HG03521 (cell line): ENCODE measurements at regions not wholly inside any gene's neighbourhood (a gene's known extent, or its start where the extent isn't known, plus 50 kb on each side); places are given as distances from the start of the nearest gene placed in this dataset.
"Not testable (repeated sequence)": the region's sequence is repeated elsewhere in the genome, so short reads cannot be mapped to it uniquely, and the experiment has no call there.

Experiments used
- ATAC-seq: cut with Tn5 transposase; IDR thresholded peaks from one replicate; pipeline ENCODE4 v1.9.1; 2021; ENCODE audit warnings: mild to moderate bottlenecking, moderate library complexity; ENCODE audit not compliant: unreplicated experiment

DNA sequence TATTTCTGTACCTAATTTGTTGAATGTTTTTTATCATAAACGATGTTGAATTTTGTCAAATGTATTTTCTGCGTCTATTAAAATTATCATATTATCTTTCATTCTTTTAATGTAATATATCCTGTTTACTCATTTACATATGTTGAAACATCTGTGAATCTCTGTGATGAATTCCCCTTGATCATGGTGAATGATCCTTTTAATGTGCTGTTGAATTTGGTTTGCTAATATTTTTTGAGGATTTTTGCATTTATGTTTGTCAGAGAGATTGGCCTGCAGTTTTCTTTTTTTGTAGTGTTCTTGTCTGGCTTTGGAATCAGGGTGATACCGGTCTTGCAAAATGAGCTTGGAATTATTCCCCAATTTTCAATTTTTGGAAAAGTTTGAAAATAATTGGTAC is 569.3 kb upstream of the CCDC179 start:
- no peak for ATAC-seq

DNA sequence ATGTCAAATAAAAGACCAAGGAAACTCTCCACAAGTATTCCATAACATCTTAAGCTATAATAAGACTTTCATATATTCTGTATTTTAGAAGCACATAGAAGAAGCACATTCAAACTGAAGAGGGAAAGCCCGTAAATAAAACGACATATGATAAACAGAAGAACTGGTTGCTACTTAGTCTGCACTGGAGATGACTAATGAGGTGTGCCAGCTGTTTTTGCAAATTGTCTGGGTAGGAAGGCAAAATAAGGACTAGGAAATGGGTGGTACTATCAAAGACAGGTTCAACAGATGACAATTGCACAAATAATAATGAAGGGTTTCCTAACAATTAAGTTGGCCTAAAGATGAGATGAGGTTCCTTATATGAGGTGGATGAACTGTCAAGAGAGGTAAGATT is 593.2 kb upstream of the CCDC179 start:
- no peak for ATAC-seq

DNA sequence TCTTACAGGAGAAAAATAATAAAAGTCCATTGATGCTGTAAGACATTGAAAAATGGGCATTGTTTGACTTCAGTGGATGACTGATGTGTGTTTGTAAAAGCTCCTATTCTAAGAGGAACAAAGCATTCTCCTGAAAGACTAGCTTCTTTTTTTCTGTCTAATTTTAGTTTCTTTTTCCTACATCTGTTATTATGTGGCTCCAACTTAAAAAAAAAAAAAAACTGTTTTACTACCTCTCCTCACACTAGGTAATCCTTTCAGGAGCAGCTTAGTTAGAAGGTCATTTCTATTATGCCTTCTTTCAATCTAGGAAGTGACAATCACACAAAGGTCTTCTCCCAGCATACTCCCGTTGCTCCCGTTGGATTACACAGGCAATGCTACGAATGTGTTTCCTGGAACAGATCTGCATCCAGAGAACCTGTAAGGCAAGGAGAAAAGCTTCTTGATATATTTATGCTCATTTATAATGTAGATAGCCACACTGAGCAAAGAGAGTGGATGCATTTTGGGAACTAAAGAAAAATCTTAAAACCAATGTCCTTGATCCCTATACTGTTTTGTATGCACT is 595.1 kb upstream of the CCDC179 start:
- ATAC-seq, result no peak

DNA sequence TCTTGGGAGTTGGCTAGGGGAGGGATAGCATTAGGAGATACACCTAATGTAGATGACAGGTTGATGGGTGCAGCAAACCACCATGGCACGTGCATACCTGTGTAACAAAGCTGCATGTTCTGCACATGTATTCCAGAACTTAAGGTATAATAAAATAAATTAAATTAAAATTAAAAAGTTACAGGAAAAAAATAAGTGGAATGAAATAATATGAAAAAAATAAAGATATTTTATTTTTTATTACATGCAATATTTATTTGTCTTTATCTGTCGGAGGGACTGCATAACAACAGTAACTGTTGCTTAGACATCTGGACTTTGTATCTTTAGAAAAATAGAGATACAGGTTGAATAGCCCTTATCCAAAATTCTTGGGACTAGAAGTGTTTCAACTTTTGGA is 597.4 kb upstream of the CCDC179 start:
- no peak for ATAC-seq

GRCh38 chr11:23471878-23472277 is 611.6 kb upstream of the CCDC179 start:
- no peak for ATAC-seq

DNA sequence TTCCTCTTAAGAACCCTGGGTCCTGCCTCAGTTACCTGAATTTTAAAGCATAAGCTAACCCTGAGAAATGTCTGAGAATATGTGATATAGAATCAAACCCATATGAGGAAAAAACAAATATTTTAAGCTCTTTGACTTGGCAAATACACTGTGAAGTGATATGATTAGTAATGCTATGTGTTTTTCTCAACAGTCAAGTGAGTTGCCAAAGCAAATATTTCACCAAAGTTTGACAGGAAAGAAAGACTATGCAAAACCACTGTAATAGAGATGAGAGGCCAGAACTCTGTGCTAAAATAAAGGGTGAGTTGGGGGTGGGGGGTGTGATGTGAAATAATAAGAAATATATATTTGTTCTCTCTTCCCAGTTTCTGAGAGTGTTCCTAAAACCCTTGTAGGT is 613.5 kb upstream of the CCDC179 start:
- no peak for ATAC-seq

- ATAC-seq, result no peak
Measured at GRCh38 chr11:23480736-23481135, 620.5 kb upstream of the CCDC179 start.

DNA sequence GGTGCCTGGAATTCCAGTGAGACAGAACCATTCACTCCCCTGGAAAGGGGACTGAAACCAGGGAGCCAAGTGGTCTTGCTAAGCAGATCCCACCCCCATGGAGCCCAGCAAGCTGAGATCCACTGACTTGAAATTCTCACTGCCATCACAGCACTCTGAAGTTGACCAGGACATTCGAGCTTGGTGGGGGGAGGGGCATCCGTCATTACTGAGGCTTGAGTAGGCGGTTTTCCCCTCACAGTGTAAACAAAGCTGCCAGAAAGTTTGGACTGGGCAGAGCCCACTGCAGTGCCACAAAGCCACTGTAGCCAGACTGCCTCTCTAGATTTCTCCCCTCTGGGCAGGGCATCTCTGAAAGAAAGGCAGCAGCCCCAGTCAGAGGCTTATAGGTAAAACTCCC is 623.9 kb upstream of the CCDC179 start:
- ATAC-seq, result not testable (repeated sequence)

DNA sequence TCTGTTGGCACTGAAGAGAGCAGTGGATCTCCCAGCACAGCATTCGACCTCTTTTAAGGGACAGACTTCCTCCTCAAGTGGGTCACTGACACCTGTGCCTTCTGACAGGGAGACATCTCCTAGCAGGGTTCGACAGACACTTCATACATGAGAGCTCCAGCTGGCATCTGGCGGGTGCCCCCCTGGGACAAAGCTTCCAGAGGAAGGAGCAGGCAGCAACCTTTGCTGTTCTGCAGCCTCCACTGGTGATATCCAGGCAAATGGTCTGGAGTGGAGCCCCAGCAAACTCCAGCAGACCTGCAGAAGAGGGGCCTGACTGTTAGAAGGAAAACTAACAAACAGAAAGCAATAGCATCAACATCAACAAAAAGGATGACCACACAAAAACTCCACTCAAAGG is 624.3 kb upstream of the CCDC179 start:
- ATAC-seq, result not testable (repeated sequence)

GRCh38 chr11:23490557-23491235 is 630.4 kb upstream of the CCDC179 start:
- ATAC-seq, result no peak

DNA sequence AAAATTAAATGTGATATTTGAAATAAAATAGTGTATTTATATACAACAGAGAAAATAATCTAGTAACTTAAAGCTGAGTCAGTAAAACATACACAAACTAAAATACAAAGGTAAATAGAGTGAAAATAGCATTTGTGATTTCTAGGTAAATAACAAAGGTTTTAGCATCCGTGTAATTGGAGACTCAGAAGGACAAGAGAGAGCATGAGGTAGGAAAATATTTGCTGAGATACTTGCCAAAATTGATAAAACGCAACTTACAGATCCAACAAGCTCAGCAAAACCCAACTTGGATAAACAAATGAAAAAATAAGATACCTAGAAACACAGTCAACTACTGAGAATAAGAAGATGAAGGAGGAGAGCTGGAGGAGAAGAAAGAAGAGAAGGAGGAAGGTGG is 634.7 kb upstream of the CCDC179 start:
- ATAC-seq, result no peak

DNA sequence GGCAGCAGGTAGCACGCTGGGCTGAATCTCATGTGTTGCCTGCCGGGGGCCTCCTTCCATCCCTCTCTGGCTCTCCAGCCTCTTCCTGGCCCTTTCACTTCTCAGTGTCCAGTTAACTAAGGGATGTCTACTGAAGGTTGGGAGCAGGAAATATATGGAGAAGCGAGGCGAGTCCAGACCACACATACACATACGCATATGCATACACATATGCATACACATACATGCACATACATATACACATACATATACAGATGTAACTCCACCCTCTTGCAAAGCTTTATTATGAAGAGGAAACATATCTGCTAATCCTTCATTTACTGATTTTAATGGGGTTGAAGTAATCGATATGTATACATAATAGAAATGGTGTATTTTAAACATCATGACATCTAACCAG is 636.1 kb upstream of the CCDC179 start:
- no peak for ATAC-seq

- no peak for ATAC-seq
Measured at GRCh38 chr11:23497040-23497439, 636.8 kb upstream of the CCDC179 start.

- ATAC-seq, result no peak
Measured at GRCh38 chr11:23502389-23502788, 642.1 kb upstream of the CCDC179 start.

- ATAC-seq, result no peak
Measured at GRCh38 chr11:23502826-23503225, 642.6 kb upstream of the CCDC179 start.

- ATAC-seq, result no peak
Measured at GRCh38 chr11:23509023-23509422, 648.7 kb upstream of the CCDC179 start.

DNA sequence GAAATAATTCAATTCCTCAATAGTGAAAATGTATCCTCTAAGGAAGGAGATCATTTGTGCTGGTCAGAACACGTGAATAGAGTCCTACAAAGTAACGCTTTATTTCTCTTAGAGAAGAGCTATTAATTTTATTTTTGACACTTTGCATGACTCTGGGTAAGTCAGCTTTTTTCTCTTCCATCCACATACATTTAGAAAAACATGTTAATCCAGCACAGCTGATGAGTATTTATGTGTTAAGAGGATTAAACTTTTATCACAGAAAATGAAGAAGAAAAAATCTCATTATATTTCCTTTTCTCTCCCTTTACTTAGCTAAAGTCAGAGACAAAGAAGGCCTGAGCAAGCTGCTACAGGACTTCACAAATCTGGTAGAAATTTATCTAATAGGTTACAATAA is 649.5 kb upstream of the CCDC179 start:
- ATAC-seq, result no peak

DNA sequence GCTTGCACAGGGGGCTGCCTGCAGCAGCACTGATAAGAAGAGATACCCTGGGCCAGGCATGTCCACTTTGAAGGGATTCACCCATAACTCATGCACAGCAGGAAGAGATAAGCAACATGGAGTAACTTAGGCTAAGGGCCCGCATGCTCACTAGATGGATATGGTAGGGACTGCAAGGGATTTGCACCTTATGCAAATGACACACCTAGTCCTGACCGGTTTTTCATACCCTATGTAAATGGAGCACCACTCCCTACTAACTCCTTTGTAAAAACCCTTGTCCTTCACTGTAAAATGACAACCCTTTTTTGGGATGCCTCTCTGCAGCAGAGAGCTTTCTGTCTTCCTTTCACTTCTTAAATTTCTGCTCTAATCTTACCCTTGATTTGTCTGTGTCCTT is 658.9 kb upstream of the CCDC179 start:
- ATAC-seq, result no peak

- no peak for ATAC-seq
Measured at GRCh38 chr11:23520226-23520960, 660.1 kb upstream of the CCDC179 start.

- ATAC-seq, result no peak
Measured at GRCh38 chr11:23536907-23537306, 676.6 kb upstream of the CCDC179 start.

DNA sequence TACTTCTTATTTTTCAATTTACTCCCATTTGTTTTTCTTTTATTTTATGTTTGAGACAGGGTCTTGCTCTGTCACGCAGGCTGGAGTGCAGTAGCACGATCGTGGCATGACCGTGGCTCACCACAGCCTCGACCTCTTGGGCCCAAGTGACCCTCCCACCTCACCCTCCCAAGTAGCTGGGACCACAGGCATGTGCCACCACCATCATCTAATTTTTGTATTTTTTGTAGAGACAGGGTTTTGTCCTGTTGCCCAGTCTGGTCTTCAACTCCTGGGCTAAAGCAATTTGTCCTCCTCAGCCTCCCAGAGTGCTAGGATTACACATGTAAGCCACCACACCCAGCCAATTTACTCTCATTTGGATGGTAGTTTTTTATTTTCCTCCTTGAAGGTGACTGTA is 679.3 kb upstream of the CCDC179 start:
- ATAC-seq, result no peak

DNA sequence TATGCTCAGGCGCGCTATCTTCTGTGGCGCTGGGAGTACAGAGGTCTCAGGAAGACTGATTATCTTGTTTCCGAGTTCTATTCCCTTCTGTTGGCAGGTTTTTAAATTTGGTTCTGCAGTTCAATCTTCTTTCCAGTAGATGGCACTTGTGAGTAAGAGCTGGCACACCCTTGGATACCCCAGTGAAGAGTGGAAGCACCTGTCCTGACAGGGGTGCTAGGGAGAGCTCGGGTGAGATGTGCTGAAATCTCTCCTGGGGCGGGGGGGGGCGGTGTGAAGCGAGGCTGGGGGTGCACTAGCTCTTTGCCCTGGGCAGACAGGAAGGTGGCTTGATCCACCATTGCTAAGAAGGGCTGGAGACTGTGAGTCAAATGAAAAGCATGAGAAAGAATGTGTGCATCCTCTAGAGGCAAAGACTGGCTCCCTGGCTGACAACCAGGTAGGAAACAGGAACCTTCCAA is 679.9 kb upstream of the CCDC179 start:
- ATAC-seq, result peak; percentile 87
